Fibroblast of the conjunctiva (primary cell): ENCODE measurements at regions not wholly inside any gene's neighbourhood (a gene's known extent, or its start where the extent isn't known, plus 50 kb on each side); places are given as distances from the start of the nearest gene placed in this dataset.

ENCODE experiments used
- DNase-seq: peaks from one replicate; pipeline ENCODE4 v3.0.0-alpha.2; 2010; ENCODE audit warnings: low read depth

GRCh38 chr12:91355150-91356006 lies 172.8 kb upstream of the DCN start:
- peak; percentile 75 for DNase-seq

- no peak for DNase-seq
Observed at GRCh38 chr12:91353266-91353665, 170.6 kb upstream of the DCN start.

GRCh38 chr12:91349476-91349875 lies 166.9 kb upstream of the DCN start:
- no peak for DNase-seq

GRCh38 chr12:91347481-91348214 lies 165.0 kb upstream of the DCN start:
- no peak for DNase-seq

- DNase-seq, result no peak
Observed at GRCh38 chr12:91346827-91347226, 164.2 kb upstream of the DCN start.

- no peak for DNase-seq
Observed at GRCh38 chr12:91344408-91344807, 161.8 kb upstream of the DCN start.

- DNase-seq, result no peak
Observed at GRCh38 chr12:91343010-91343409, 160.4 kb upstream of the DCN start.

- DNase-seq, result no peak
Observed at GRCh38 chr12:91339106-91339505, 156.5 kb upstream of the DCN start.

- DNase-seq, result no peak
Observed at GRCh38 chr12:91335699-91336098, 153.1 kb upstream of the DCN start.

GRCh38 chr12:91333966-91334365 lies 151.3 kb upstream of the DCN start:
- DNase-seq, result no peak

GRCh38 chr12:91332302-91332701 lies 149.7 kb upstream of the DCN start:
- DNase-seq, result no peak

GRCh38 chr12:91331371-91331770 lies 148.8 kb upstream of the DCN start:
- no peak for DNase-seq

- DNase-seq, result no peak
Observed at GRCh38 chr12:91328451-91328850, 145.8 kb upstream of the DCN start.

GRCh38 chr12:91327889-91328288 lies 145.3 kb upstream of the DCN start:
- no peak for DNase-seq

GRCh38 chr12:91327131-91327530 lies 144.5 kb upstream of the DCN start:
- peak; percentile 14 for DNase-seq

GRCh38 chr12:91326058-91327027 lies 143.7 kb upstream of the DCN start:
- DNase-seq, result peak; percentile 50

- DNase-seq, result no peak
Observed at GRCh38 chr12:91320999-91321398, 138.4 kb upstream of the DCN start.

GRCh38 chr12:91319071-91319760 lies 136.6 kb upstream of the DCN start:
- no peak for DNase-seq

- DNase-seq, result no peak
Observed at GRCh38 chr12:91317306-91317705, 134.7 kb upstream of the DCN start.

- no peak for DNase-seq
Observed at GRCh38 chr12:91316907-91317269, 134.3 kb upstream of the DCN start.

GRCh38 chr12:91316161-91316906 lies 133.7 kb upstream of the DCN start:
- DNase-seq, result no peak
